Glomerular endothelial cell (primary cell): ENCODE measurements at regions not wholly inside any gene's neighbourhood (a gene's known extent, or its start where the extent isn't known, plus 50 kb on each side); places are given as distances from the start of the nearest gene placed in this dataset.
"Not testable (repeated sequence)": the region's sequence is repeated elsewhere in the genome, so short reads cannot be mapped to it uniquely, and the experiment has no call there.

Source experiments
- DNase-seq: peaks from one replicate; pipeline ENCODE4 v3.0.0-alpha.2; 2011; ENCODE audit warnings: low read depth, low spot score; ENCODE audit errors: extremely low read depth

- no peak for DNase-seq
Measured at GRCh38 chr2:38454081-38454480, 77.0 kb upstream of the ATL2 start.

GRCh38 chr2:38451778-38452177, 74.7 kb upstream of the ATL2 start:
- DNase-seq, result not testable (repeated sequence)

GRCh38 chr2:38450509-38450908, 73.4 kb upstream of the ATL2 start:
- no peak for DNase-seq

GRCh38 chr2:38448692-38449410, 71.8 kb upstream of the ATL2 start:
- DNase-seq, result no peak

- DNase-seq, result no peak
Measured at GRCh38 chr2:38446906-38447561, 70.0 kb upstream of the ATL2 start.

- DNase-seq, result no peak
Measured at GRCh38 chr2:38446418-38446817, 69.3 kb upstream of the ATL2 start.

- no peak for DNase-seq
Measured at GRCh38 chr2:38444247-38444646, 67.2 kb upstream of the ATL2 start.

- no peak for DNase-seq
Measured at GRCh38 chr2:38442643-38443541, 65.8 kb upstream of the ATL2 start.

- DNase-seq, result no peak
Measured at GRCh38 chr2:38441346-38441745, 64.3 kb upstream of the ATL2 start.

GRCh38 chr2:38440655-38441054, 63.6 kb upstream of the ATL2 start:
- DNase-seq, result no peak

- DNase-seq, result no peak
Measured at GRCh38 chr2:38439863-38440262, 62.8 kb upstream of the ATL2 start.

- DNase-seq, result no peak
Measured at GRCh38 chr2:38438883-38439612, 62.0 kb upstream of the ATL2 start.

GRCh38 chr2:38438133-38438882, 61.2 kb upstream of the ATL2 start:
- DNase-seq, result no peak

GRCh38 chr2:38436227-38436664, 59.2 kb upstream of the ATL2 start:
- DNase-seq, result no peak

- no peak for DNase-seq
Measured at GRCh38 chr2:38435775-38436174, 58.7 kb upstream of the ATL2 start.

- no peak for DNase-seq
Measured at GRCh38 chr2:38434595-38434994, 57.5 kb upstream of the ATL2 start.

- no peak for DNase-seq
Measured at GRCh38 chr2:38433607-38433975, 56.5 kb upstream of the ATL2 start.

GRCh38 chr2:38432820-38433606, 55.9 kb upstream of the ATL2 start:
- no peak for DNase-seq

- DNase-seq, result no peak
Measured at GRCh38 chr2:38430597-38431207, 53.6 kb upstream of the ATL2 start.
